A549 (cell line): ENCODE measurements at regions not wholly inside any gene's neighbourhood (a gene's known extent, or its start where the extent isn't known, plus 50 kb on each side); places are given as distances from the start of the nearest gene placed in this dataset.

Source experiments
- ATAC-seq, 2 experiments: fragments of 200-7000 bp in 1 of 2; fragments of >200 bp in 1 of 2; cut with Nextera tagmentation in 1 of 2; cut with Tn5 transposase in 1 of 2; 3 replicates each; pipeline versions ENCODE4 v1.8.0 to v1.9.1; 2018 to 2020; ENCODE audit warnings: mild to moderate bottlenecking in 1 of 2, moderate library complexity in 1 of 2
- CTCF ChIA-PET: fragments of 300-600 bp; sonication (Branson Sonifier 250); formaldehyde crosslinking; extraction: SDS; loops from one replicate; lab custom pipeline; 2021; ENCODE audit warnings: antibody characterized with exemption, inconsistent platforms; lab: Yijun Ruan, JAX
- POLR2A ChIA-PET: fragments of 350-600 bp; formaldehyde crosslinking; extraction: SDS; loops from one replicate; lab custom pipeline; 2021; ENCODE audit warnings: antibody characterized with exemption, inconsistent platforms; lab: Yijun Ruan, JAX
- DNase-seq, 2 experiments: peaks; one replicate each; pipeline versions ENCODE4 v3.0.0 to v3.0.0-alpha.2; 2011 to 2016; ENCODE audit warnings: low read depth in 1 of 2, low spot score in 1 of 2
- FAIRE-seq: peaks from 2 replicates; lab custom pipeline; 2011; peaks lifted over from hg19 to GRCh38; lab: Jason Lieb, UNC
- H3K27ac ChIP-seq, 2 experiments: fragments of >200 bp; sonication (Bioruptor Twin); formaldehyde crosslinking; 3 replicates each; pipeline ENCODE4 v1.5.1; 2016 to 2017
- H3K4me1 ChIP-seq: fragments of >200 bp; sonication (Bioruptor Twin); formaldehyde crosslinking; 3 replicates; pipeline ENCODE4 v1.6.1; 2016
- H3K4me2 ChIP-seq: fragments of >200 bp; sonication (Bioruptor Twin); formaldehyde crosslinking; 3 replicates; pipeline ENCODE4 v1.6.1; 2016
- H3K4me3 ChIP-seq: fragments of >200 bp; sonication (Bioruptor Twin); formaldehyde crosslinking; 3 replicates; pipeline ENCODE4 v1.5.1; 2016
- H3K9me3 ChIP-seq: fragments of >200 bp; sonication (Bioruptor Twin); formaldehyde crosslinking; 3 replicates; pipeline ENCODE4 v1.6.1; 2016
- BCL3 ChIP-seq: fragments of >200 bp; sonication (Bioruptor Twin); formaldehyde crosslinking; IDR thresholded peaks from 3 replicates; pipeline ENCODE4 v1.6.1; 2016
- BHLHE40 ChIP-seq: IDR thresholded peaks from 2 replicates; pipeline ENCODE4 v1.6.1; 2012; ENCODE audit warnings: low read depth, low read length, inconsistent platforms
- CBX2 ChIP-seq: fragments of 200-600 bp; sonication (generic); IDR thresholded peaks from 2 replicates; pipeline ENCODE4 v1.6.1; 2016; ENCODE audit warnings: low read depth, mild to moderate bottlenecking, borderline replicate concordance
- CBX8 ChIP-seq: fragments of 200-600 bp; sonication (generic); IDR thresholded peaks from 2 replicates; pipeline ENCODE4 v1.6.1; 2016
- CTCF ChIP-seq: fragments of >200 bp; sonication (Bioruptor Twin); formaldehyde crosslinking; IDR thresholded peaks from 3 replicates; pipeline ENCODE4 v1.5.1; 2016
- E2F6 ChIP-seq: IDR thresholded peaks from 2 replicates; pipeline ENCODE4 v1.6.1; 2012; ENCODE audit warnings: low read depth, borderline replicate concordance
- FOXS1 ChIP-seq: fragments of 250-450 bp; sonication (Bioruptor Pico); IDR thresholded peaks from 2 replicates; pipeline ENCODE4 v1.5.0; 2020; ENCODE audit warnings: mild to moderate bottlenecking, moderate library complexity
- HES2 ChIP-seq: fragments of >200 bp; sonication (Bioruptor Twin); formaldehyde crosslinking; IDR thresholded peaks from 2 replicates; pipeline ENCODE4 v1.6.1; 2016
- HEYL ChIP-seq: fragments of 250-450 bp; sonication (Bioruptor Pico); IDR thresholded peaks from 2 replicates; pipeline ENCODE4 v1.8.0; 2021; ENCODE audit warnings: mild to moderate bottlenecking, moderate library complexity
- HMGXB4 ChIP-seq: fragments of 250-450 bp; sonication (Bioruptor Pico); IDR thresholded peaks from 2 replicates; pipeline ENCODE4 v1.5.0; 2021; ENCODE audit warnings: mild to moderate bottlenecking, moderate library complexity, borderline replicate concordance
- HOXB13 ChIP-seq: fragments of 250-450 bp; sonication (Bioruptor Pico); IDR thresholded peaks from 2 replicates; pipeline ENCODE4 v1.5.0; 2020; ENCODE audit warnings: low read depth, mild to moderate bottlenecking, moderate library complexity
- KDM1A ChIP-seq: fragments of 200-600 bp; sonication (generic); IDR thresholded peaks from 2 replicates; pipeline ENCODE4 v1.6.1; 2016; ENCODE audit warnings: low read depth, mild to moderate bottlenecking
- KDM5A ChIP-seq: fragments of 200-600 bp; sonication (generic); IDR thresholded peaks from 2 replicates; pipeline ENCODE4 v1.6.1; 2016; ENCODE audit warnings: antibody characterized with exemption, mild to moderate bottlenecking
- MAX ChIP-seq: IDR thresholded peaks from 2 replicates; pipeline ENCODE4 v1.6.1; 2012
- MYC ChIP-seq: IDR thresholded peaks from 2 replicates; pipeline ENCODE4 v1.6.1; 2012; ENCODE audit warnings: mild to moderate bottlenecking, inconsistent platforms, low read length, improper control_type of control experiment, borderline replicate concordance
- PHF8 ChIP-seq: fragments of 200-600 bp; sonication (generic); IDR thresholded peaks from 2 replicates; pipeline ENCODE4 v1.6.1; 2016; ENCODE audit warnings: low read depth, mild to moderate bottlenecking, antibody characterized with exemption, moderate library complexity, borderline replicate concordance
- RCOR1 ChIP-seq: fragments of 150-350 bp; IDR thresholded peaks from 2 replicates; pipeline ENCODE4 v1.6.1; 2014; ENCODE audit warnings: antibody characterized with exemption, low read length, low read depth
- TP53 ChIP-seq: fragments of 250-450 bp; sonication (Bioruptor Pico); IDR thresholded peaks from 2 replicates; pipeline ENCODE4 v1.5.0; 2021; ENCODE audit warnings: mild to moderate bottlenecking, moderate library complexity
- ZFP36 ChIP-seq: fragments of 450-650 bp; IDR thresholded peaks from 2 replicates; pipeline ENCODE4 v1.6.1; 2014; ENCODE audit warnings: borderline replicate concordance; ENCODE audit not compliant: partially characterized antibody
- ZNF302 ChIP-seq: fragments of 250-450 bp; sonication (Bioruptor Pico); IDR thresholded peaks from 2 replicates; pipeline ENCODE4 v1.9.0; 2021; ENCODE audit warnings: inconsistent platforms, mild to moderate bottlenecking, moderate library complexity
- WGBS: methylation state at CpG from one replicate; pipeline ENCODE4 v1.1.6; 2017; ENCODE audit errors: missing lambda C conversion rate; 5-methylcytosine and 5-hydroxymethylcytosine counted together

- no peak overlapping the region for H3K4me2 ChIP-seq
- no peaks in the 10 kb centered on the region for H3K9me3 ChIP-seq
- no peak for ATAC-seq
- H3K4me3 ChIP-seq, result no peak overlapping the region
- no peak for DNase-seq
- no peak overlapping the region for H3K27ac ChIP-seq
- H3K4me1 ChIP-seq, result no peaks in the 10 kb centered on the region
- WGBS, result 62% methylated on average over 3 of the region's 3 CpGs
- TF ChIP-seq HOXB13 (CRISPR knock-in tag) (no peak), PHF8 (no peak), MAX (no peak), CBX8 (no peak), HEYL (CRISPR knock-in tag) (no peak), BHLHE40 (no peak), HMGXB4 (CRISPR knock-in tag) (no peak)
- ChIA-PET CTCF (no interaction called here), POLR2A (no interaction called here)
- FAIRE-seq, result no peak
These were observed 110.6 kb upstream of the C1QTNF7 start for GRCh38 chr4:15317246-15317645.

GRCh38 chr4:15318621-15319348 lies 109.0 kb upstream of the C1QTNF7 start:
- H3K9me3 ChIP-seq, result no peaks in the 10 kb centered on the region
- H3K4me2 ChIP-seq, result no peak overlapping the region
- WGBS, result 46% methylated on average over 4 of the region's 4 CpGs
- no peak overlapping the region for H3K4me3 ChIP-seq
- no peaks in the 10 kb centered on the region for H3K4me1 ChIP-seq
- ChIA-PET CTCF (no interaction called here), POLR2A (no interaction called here)
- ATAC-seq (no peak), DNase-seq (no peak), FAIRE-seq (no peak)
- TF ChIP-seq MYC, result no peak
- no peak for TF ChIP-seq KDM1A
- H3K27ac ChIP-seq, result no peak overlapping the region

GRCh38 chr4:15320121-15320678 lies 107.6 kb upstream of the C1QTNF7 start:
- Histone ChIP-seq H3K4me3 (no peak overlapping the region), H3K4me2 (no peak overlapping the region), H3K27ac (no peak overlapping the region), H3K4me1 (no peaks in the 10 kb centered on the region)
- CTCF ChIA-PET, result no interaction called here
- POLR2A ChIA-PET, result no interaction called here
- FAIRE-seq, result no peak
- DNase-seq, result no peak
- TF ChIP-seq BCL3 (no peak), CBX2 (no peak), FOXS1 (CRISPR knock-in tag) (no peak), RCOR1 (no peak), E2F6 (no peak), ZNF302 (no peak), TP53 (no peak), CTCF (no peak), KDM5A (no peak), ZFP36 (no peak), HES2 (no peak), MAX (no peak), PHF8 (no peak)
- TF ChIP-seq, all 56 proteins: peak for 0
- no peaks in the 10 kb centered on the region for H3K9me3 ChIP-seq
- no peak for ATAC-seq
- WGBS, result 5% methylated on average over 1 of the region's 1 CpG
